SH-SY5Y (cell line): ENCODE measurements at regions not wholly inside any gene's neighbourhood (a gene's known extent, or its start where the extent isn't known, plus 50 kb on each side); places are given as distances from the start of the nearest gene placed in this dataset.

ENCODE experiments used
- GATA2 ChIP-seq: IDR thresholded peaks from 2 replicates; pipeline ENCODE4 v1.6.1; 2011; ENCODE audit warnings: mild to moderate bottlenecking, low read depth, low read length
- GATA3 ChIP-seq: IDR thresholded peaks from 2 replicates; pipeline ENCODE4 v1.6.1; 2011; ENCODE audit warnings: low read depth, mild to moderate bottlenecking, low read length, moderate library complexity

- no peak for TF ChIP-seq GATA2
- TF ChIP-seq GATA3, result no peak
These were observed 435.2 kb upstream of the B3GAT1 start for GRCh38 chr11:134847083-134847715.

DNA sequence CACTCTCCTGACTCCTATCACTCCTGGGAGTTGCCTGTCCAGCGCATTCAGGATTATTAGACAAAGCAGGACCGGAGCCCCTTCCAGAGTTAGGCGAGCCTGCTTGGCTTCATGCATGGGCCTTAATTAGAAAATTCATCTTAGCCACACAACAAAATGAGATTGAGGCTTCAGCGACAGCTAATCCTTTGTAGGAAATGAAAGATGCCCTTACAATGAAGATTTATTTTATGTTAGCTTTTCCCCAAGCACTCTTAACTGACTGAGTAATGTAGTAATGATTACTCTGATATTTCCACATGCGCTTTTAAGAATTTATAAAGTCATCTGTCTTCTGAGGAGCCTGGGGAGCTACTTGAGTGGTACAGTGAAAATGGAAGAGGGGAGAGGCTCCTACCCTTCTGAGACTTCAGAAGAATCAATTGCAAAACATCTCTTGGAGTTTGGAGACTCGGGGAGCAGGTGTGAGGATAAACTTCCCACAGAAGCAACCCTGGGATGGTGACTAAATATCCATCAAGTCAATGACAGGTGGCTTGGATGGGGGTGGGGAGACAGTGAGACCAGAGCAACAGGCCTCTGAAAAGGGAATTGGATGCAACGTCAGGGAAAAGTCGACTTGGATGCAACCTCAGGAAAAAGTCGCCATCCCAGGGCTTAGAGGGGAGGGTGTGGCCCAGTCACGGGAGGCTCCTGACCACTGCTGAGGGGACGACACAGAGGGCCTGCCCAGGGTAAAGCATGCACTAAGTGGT is 434.5 kb upstream of the B3GAT1 start:
- TF ChIP-seq GATA2, result no peak
- no peak for TF ChIP-seq GATA3

DNA sequence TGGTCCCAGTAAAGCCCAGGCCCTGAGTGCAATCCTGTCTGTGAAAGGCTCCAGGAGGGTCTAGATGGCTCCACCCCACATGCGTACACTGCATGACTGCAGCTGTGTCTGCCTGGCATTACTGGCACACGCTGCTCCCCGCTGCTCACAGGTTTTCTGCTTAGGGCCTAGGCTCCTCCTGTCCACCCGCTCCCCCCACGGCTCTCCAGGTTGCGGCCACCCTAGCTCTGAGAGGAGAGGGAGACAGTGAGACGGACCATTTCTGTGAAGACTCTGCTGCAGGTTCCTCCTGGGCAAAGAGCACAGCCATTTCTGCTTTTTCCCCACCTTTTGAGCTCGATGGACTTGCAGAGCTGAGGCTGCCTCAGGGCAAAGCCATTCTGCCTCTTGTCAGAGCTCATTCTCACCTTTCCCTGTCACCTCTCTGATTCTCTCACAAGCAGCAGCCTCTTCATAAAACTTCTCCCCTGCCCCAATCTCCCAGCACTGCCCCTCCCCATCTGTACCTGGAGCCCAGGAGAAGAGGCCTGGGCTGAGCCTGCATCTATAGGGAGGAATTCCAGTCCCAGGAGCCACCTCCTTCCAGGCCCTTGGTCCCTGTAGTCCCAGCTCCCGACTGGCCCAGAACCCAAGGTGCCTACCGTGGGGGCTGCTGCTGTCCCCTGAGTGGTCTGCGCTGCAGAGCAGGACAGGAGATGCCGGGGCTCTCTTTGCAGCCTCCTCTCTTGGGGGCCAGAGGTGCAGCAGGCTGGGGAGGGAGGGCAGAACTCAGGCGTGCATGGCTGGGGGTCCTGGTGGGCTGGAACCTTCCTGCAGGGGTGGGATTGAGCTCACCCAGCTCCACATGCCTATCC is 433.7 kb upstream of the B3GAT1 start:
- TF ChIP-seq GATA3, result no peak
- TF ChIP-seq GATA2, result no peak

GRCh38 chr11:134844838-134845237 is 432.8 kb upstream of the B3GAT1 start:
- TF ChIP-seq GATA2, result no peak

DNA sequence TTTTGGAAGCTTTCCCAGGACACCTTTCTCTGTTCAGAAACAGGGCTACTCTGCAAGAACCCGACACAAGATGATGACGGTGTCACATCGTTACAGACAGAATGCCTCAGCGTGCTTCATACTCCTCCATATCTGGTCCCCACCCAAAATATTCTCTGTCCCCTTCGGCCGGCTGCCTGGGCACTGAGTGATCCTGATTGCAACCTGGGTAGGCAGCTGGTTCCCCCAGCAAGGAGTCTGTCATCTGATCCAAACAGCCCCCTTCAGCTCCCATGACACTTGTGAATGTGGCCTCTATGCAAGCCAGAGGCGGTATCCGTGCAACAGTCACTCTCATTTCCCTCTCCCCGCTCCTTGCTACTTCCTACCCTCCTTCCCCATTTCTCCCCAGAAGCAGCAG is 431.7 kb upstream of the B3GAT1 start:
- TF ChIP-seq GATA3 (no peak), GATA2 (no peak)

GRCh38 chr11:134843020-134843419 is 431.0 kb upstream of the B3GAT1 start:
- TF ChIP-seq GATA3 (no peak), GATA2 (no peak)

GRCh38 chr11:134841972-134842371 is 429.9 kb upstream of the B3GAT1 start:
- TF ChIP-seq GATA3 (no peak), GATA2 (no peak)

DNA sequence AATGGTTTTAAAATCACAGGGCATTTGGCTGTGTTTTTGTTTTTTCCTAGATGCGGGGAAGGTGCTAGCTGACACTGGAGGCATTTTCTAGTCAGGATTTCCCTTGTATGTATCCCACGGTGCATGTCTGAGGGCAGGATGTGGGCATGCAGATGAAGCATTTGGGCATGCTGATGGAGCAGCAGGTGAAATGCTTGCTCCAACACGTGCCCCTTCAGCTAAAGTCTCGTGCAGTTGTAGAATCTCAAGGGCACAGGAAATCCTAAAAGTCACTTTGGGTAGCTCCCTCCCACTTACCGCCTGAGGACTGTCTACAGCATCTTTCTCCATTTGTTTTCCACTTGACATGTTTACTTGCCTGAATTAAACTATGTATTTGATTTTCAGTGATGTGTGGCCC is 429.4 kb upstream of the B3GAT1 start:
- TF ChIP-seq GATA3, result no peak
- no peak for TF ChIP-seq GATA2

- no peak for TF ChIP-seq GATA2
- TF ChIP-seq GATA3, result no peak
These were observed 428.9 kb upstream of the B3GAT1 start for GRCh38 chr11:134840945-134841344.

DNA sequence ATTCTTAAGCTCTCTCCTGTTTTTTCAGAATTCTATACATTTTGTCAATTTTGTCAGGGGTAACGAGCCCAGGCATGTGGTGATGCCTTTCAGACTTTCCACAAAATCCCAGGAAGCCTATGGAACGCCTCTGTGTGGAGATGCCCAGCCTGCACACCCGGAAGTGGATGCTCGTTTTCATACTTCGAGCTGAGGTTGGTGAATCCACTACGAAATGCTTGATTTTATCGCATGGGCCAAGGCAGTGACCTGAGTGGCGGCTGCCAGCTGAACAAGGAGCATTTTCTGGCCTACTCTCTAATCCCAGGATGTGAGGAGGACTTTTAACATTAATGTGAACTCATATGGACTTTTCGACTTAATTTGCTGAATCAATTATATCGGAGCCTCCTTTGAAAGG is 426.7 kb upstream of the B3GAT1 start:
- TF ChIP-seq GATA3 (no peak), GATA2 (no peak)

DNA sequence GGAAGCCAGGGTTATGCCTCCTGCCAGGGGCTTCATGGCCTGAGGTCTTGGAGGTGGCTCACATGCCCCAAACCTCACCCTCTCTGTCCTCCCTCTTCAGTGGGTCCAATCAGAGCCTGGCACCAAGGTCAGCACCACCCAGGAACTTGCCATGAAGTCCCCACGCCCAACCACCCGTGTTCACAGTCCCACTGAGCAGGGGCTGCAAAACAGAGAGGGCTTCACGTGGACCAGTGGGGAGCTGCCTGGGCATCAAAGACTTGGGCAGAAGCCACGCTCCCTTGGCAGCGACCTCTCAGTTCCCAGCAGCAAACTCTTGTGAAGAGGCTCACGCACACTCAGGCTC is 425.8 kb upstream of the B3GAT1 start:
- TF ChIP-seq GATA3, result no peak
- no peak for TF ChIP-seq GATA2

GRCh38 chr11:134837166-134837886 is 425.3 kb upstream of the B3GAT1 start:
- TF ChIP-seq GATA2 (no peak), GATA3 (no peak)

DNA sequence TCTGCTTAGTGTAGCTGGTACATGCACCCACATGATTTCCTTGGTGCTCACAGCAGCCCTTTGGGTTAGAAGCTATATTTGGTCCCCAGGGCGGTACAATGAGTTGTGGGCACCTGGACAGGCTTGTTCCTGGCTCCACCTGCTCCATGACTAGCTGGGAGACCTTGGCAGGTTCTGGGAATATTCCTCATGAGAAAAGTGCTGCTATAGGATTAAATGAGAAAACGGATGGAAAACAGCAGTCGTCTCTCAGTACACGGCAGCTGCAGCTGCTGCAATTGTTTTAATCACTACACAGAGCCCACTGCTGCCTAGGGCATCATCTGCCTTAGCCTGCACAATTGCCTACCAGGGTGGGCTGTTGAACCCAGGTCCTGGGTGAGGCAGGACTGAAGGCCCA is 424.5 kb upstream of the B3GAT1 start:
- no peak for TF ChIP-seq GATA2
- TF ChIP-seq GATA3, result no peak

GRCh38 chr11:134835561-134835960 is 423.5 kb upstream of the B3GAT1 start:
- no peak for TF ChIP-seq GATA3
- TF ChIP-seq GATA2, result no peak

GRCh38 chr11:134830312-134830711 is 418.3 kb upstream of the B3GAT1 start:
- TF ChIP-seq GATA2 (no peak), GATA3 (no peak)
